ENCODE measurements at regions not wholly inside any gene's neighbourhood (a gene's known extent, or its start where the extent isn't known, plus 50 kb on each side); places are given as distances from the start of the nearest gene placed in this dataset.

DNA sequence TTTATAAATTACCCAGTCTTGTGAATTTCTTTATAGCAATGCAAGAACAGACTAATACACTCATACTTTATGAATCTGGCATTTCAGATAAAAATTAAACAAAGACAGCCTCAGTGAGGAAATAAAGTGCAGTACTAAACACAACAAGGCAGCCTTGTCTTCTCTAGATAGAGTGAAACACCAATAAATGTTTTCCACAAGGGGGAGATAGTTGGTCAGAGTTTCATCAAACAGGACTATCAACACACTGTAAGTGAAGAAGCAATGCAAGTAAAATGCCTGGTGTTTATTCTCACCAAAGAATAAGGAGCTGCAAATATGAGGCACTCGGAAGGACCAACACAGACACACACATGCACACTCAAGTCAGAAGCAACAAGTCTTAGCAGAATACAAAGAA is 62.8 kb downstream of the FAM9B start:
- no peak for DNase-seq (ENCODE audit: low spot score)

DNA sequence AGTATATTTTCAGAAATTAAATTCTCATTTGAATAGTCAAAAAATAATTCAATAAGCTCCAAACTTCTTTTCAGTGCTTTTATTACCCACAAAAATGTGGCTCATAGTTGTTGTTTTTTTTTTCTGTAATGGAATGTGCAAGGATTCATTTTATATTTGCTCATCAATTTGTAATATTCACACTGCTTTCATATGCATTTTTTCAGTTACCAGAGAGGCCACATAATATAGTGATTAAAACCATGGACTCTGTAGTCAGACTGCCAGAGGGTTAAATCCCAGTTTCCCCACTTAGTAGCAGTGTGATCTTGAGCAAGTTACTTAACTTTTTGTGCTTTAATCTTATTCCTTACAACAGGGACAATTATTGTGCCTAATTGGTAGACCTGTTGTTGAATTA is 64.5 kb downstream of the FAM9B start:
- no peak for DNase-seq (ENCODE audit: low spot score)
- TF ChIP-seq, protein P1, sequence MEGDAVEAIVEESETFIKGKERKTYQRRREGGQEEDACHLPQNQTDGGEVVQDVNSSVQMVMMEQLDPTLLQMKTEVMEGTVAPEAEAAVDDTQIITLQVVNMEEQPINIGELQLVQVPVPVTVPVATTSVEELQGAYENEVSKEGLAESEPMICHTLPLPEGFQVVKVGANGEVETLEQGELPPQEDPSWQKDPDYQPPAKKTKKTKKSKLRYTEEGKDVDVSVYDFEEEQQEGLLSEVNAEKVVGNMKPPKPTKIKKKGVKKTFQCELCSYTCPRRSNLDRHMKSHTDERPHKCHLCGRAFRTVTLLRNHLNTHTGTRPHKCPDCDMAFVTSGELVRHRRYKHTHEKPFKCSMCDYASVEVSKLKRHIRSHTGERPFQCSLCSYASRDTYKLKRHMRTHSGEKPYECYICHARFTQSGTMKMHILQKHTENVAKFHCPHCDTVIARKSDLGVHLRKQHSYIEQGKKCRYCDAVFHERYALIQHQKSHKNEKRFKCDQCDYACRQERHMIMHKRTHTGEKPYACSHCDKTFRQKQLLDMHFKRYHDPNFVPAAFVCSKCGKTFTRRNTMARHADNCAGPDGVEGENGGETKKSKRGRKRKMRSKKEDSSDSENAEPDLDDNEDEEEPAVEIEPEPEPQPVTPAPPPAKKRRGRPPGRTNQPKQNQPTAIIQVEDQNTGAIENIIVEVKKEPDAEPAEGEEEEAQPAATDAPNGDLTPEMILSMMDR (IDR thresholded peaks at IDR 0.05; ENCODE audit: extremely low read depth, missing control alignments) = no peak

More for the DNA sequence above, 62.8 kb downstream of the FAM9B start:
- TF ChIP-seq, protein P1 (IDR thresholded peaks at IDR 0.05; ENCODE audit: extremely low read depth, missing control alignments) = no peak

- DNase-seq (ENCODE audit: low spot score) = no peak
- TF ChIP-seq, protein P1 (IDR thresholded peaks at IDR 0.05; ENCODE audit: extremely low read depth, missing control alignments) = no peak
Measured at GRCh38 chrX:8967461-8967860, 66.5 kb downstream of the FAM9B start.

DNA sequence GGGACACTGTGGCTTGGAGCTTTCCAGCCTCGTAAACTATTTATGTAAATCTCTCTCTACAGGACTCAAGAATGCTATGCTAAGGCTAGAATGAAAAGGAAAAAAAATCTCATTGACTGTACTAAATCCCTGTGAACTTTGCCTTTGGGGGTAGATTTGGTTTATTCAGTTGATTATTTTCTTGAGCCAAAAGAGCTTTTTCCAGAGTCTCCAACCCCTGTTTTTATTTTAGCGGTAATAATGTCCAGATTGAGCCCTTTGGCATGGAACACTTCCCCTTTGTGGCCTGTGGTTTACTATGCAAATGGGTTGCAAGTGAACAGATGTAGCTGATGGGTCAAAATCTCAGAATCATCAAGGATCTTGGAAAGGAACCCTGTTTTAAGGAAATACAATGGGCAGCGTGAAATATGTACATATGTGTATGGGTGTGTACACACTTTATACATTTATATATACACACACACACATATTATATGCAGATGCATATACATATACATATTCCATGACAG is 72.9 kb downstream of the FAM9B start:
- TF ChIP-seq, protein P1 (IDR thresholded peaks at IDR 0.05; ENCODE audit: extremely low read depth, missing control alignments) = no peak

DNA sequence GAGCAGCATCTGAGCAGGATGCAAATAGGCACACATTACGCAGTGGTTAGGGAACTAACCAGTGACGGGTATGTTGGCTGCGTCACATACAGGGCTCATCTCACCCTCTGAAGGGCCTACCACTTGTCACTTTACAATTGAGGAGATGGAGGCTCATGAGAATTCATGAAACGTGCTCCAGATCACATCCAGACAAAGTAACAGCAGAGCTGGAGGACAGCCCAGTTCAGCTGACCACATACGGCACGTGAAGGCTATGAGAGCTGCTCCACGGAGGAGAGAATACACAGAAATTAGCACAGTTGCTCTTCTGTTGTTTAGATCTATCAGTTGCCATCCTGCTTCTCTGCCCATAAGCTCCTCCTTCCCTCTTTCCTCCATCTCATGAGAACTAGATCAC is 78.4 kb downstream of the FAM9B start:
- no peak for DNase-seq (ENCODE audit: low spot score)
- TF ChIP-seq, protein P1 (IDR thresholded peaks at IDR 0.05; ENCODE audit: extremely low read depth, missing control alignments) = no peak

More for the DNA sequence above, 72.9 kb downstream of the FAM9B start:
- no peak for DNase-seq (ENCODE audit: low spot score)

DNA sequence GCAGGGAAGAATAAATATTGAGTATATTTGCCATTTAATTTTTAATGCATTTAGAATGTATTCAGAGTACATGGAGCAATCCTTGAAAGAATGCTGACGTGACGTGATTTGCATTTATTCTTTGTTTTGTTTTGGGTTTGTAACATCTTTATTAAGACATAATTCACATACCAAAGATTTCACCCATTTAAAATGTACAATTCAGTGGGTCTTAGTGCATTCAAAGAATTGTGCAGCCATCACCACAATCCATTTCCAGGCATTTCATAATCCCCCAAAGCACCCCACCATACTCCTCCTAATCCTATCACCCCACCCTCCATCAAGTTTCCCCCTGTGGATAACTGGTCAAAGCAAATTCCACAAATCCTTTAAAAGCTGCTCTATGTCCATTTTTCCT is 87.4 kb downstream of the FAM9B start:
- no peak for DNase-seq (ENCODE audit: low spot score)
- TF ChIP-seq, protein P1 (IDR thresholded peaks at IDR 0.05; ENCODE audit: extremely low read depth, missing control alignments) = no peak

DNA sequence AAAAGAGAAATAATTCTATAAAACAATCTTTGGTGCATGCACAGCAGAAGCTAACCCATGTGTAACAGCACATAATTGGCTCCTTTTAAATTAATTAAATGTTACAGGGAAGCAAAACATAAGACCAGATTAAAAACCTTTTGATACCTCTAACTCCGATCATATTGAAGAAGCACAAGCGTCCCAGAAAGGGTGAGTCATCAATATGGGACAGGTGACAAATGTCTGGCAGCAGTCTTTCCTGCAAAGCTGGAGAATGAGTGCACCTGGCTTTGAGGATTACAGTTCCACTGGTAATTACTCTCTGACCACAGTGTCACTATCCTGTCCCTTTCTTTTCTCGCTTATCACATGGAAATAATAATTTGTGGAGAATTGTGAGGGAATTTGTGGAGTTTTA is 94.6 kb downstream of the FAM9B start:
- TF ChIP-seq, protein P1 (IDR thresholded peaks at IDR 0.05; ENCODE audit: extremely low read depth, missing control alignments) = no peak
- no peak for DNase-seq (ENCODE audit: low spot score)
